A549 (cell line): ENCODE measurements at regions not wholly inside any gene's neighbourhood (a gene's known extent, or its start where the extent isn't known, plus 50 kb on each side); places are given as distances from the start of the nearest gene placed in this dataset.

Experiments used
- EP300 ChIP-seq, 2 experiments: fragments of >200 bp; sonication (Bioruptor Twin); formaldehyde crosslinking; IDR thresholded peaks; 2 replicates in 1 of 2; 3 replicates in 1 of 2; pipeline ENCODE4 v1.6.1; 2016 to 2017
- JUN ChIP-seq, 2 experiments: fragments of >200 bp; sonication (Bioruptor Twin); formaldehyde crosslinking; IDR thresholded peaks; 2 replicates in 1 of 2; 3 replicates in 1 of 2; pipeline ENCODE4 v1.6.1; 2016 to 2017
- POLR2A ChIP-seq: IDR thresholded peaks from 2 replicates; pipeline ENCODE4 v1.6.1; 2012; ENCODE audit warnings: mild to moderate bottlenecking, low read length
- RAD21 ChIP-seq, 2 experiments: fragments of >200 bp in 1 of 2; sonication (Bioruptor Twin) in 1 of 2; formaldehyde crosslinking in 1 of 2; IDR thresholded peaks in 1 of 2; conservative IDR thresholded peaks in 1 of 2; 2 replicates in 1 of 2; 3 replicates in 1 of 2; pipeline ENCODE4 v1.6.1; 2012 to 2018; ENCODE audit warnings: inconsistent platforms in 1 of 2
- RNF2 ChIP-seq: fragments of 200-600 bp; sonication (generic); IDR thresholded peaks from 2 replicates; pipeline ENCODE4 v1.6.1; 2016; ENCODE audit warnings: low read depth, mild to moderate bottlenecking, antibody characterized with exemption, moderate library complexity, borderline replicate concordance
- SMC3 ChIP-seq: fragments of >200 bp; sonication (Bioruptor Twin); formaldehyde crosslinking; IDR thresholded peaks from 3 replicates; pipeline ENCODE4 v1.6.1; 2018; ENCODE audit warnings: inconsistent platforms
- TP53 ChIP-seq: fragments of 250-450 bp; sonication (Bioruptor Pico); IDR thresholded peaks from 2 replicates; pipeline ENCODE4 v1.5.0; 2021; ENCODE audit warnings: mild to moderate bottlenecking, moderate library complexity
- TF ChIP-seq, protein P1 (sequence below): fragments of >200 bp; sonication (Bioruptor Twin); formaldehyde crosslinking; IDR thresholded peaks from 3 replicates; pipeline ENCODE4 v1.5.1; 2016
- TF ChIP-seq, protein P2 (sequence below): fragments of 200-600 bp; sonication (generic); IDR thresholded peaks from 2 replicates; pipeline ENCODE4 v1.6.1; 2016; ENCODE audit warnings: antibody characterized with exemption, mild to moderate bottlenecking, moderate library complexity
- TF ChIP-seq, protein P3 (sequence below): IDR thresholded peaks from 2 replicates; pipeline ENCODE4 v1.6.1; 2012
- TF ChIP-seq, protein P4 (sequence below): fragments of 450-650 bp; IDR thresholded peaks from 2 replicates; pipeline ENCODE4 v1.6.1; 2014; ENCODE audit warnings: antibody characterized with exemption

DNA sequence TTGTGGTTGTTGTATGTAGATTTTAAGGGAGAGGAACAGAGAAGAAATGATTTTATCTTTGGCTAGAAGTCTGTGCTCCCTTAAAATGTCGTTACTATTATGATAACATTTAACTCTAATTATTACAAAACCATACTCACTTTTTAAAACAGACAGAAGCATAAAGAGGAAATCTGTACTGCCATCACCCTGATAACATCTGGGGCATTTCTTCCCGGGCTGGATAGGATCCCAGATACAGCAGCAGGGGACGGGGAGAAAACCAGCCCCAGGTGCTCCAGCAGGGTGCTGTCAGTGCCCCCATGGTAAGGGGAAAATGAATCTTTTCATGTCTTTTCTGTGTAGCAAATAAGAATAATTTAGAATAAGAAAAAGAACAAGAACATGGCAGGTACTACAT, 139.4 kb upstream of the IRX6 start:
- no peak for TF ChIP-seq RNF2
- TF ChIP-seq, protein P1, sequence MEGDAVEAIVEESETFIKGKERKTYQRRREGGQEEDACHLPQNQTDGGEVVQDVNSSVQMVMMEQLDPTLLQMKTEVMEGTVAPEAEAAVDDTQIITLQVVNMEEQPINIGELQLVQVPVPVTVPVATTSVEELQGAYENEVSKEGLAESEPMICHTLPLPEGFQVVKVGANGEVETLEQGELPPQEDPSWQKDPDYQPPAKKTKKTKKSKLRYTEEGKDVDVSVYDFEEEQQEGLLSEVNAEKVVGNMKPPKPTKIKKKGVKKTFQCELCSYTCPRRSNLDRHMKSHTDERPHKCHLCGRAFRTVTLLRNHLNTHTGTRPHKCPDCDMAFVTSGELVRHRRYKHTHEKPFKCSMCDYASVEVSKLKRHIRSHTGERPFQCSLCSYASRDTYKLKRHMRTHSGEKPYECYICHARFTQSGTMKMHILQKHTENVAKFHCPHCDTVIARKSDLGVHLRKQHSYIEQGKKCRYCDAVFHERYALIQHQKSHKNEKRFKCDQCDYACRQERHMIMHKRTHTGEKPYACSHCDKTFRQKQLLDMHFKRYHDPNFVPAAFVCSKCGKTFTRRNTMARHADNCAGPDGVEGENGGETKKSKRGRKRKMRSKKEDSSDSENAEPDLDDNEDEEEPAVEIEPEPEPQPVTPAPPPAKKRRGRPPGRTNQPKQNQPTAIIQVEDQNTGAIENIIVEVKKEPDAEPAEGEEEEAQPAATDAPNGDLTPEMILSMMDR: no peak
- TF ChIP-seq, protein P2, sequence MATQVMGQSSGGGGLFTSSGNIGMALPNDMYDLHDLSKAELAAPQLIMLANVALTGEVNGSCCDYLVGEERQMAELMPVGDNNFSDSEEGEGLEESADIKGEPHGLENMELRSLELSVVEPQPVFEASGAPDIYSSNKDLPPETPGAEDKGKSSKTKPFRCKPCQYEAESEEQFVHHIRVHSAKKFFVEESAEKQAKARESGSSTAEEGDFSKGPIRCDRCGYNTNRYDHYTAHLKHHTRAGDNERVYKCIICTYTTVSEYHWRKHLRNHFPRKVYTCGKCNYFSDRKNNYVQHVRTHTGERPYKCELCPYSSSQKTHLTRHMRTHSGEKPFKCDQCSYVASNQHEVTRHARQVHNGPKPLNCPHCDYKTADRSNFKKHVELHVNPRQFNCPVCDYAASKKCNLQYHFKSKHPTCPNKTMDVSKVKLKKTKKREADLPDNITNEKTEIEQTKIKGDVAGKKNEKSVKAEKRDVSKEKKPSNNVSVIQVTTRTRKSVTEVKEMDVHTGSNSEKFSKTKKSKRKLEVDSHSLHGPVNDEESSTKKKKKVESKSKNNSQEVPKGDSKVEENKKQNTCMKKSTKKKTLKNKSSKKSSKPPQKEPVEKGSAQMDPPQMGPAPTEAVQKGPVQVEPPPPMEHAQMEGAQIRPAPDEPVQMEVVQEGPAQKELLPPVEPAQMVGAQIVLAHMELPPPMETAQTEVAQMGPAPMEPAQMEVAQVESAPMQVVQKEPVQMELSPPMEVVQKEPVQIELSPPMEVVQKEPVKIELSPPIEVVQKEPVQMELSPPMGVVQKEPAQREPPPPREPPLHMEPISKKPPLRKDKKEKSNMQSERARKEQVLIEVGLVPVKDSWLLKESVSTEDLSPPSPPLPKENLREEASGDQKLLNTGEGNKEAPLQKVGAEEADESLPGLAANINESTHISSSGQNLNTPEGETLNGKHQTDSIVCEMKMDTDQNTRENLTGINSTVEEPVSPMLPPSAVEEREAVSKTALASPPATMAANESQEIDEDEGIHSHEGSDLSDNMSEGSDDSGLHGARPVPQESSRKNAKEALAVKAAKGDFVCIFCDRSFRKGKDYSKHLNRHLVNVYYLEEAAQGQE: no peak
- TF ChIP-seq TP53 (CRISPR knock-in tag): no peak
- TF ChIP-seq SMC3: no peak
- TF ChIP-seq RAD21 (conservative IDR thresholded peaks at IDR 0.05 in 1 of 2, IDR thresholded peaks at IDR 0.05 in 1 of 2): no peak
- no peak for TF ChIP-seq POLR2A
- TF ChIP-seq, protein P3, sequence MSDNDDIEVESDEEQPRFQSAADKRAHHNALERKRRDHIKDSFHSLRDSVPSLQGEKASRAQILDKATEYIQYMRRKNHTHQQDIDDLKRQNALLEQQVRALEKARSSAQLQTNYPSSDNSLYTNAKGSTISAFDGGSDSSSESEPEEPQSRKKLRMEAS: no peak
- TF ChIP-seq, protein P4, sequence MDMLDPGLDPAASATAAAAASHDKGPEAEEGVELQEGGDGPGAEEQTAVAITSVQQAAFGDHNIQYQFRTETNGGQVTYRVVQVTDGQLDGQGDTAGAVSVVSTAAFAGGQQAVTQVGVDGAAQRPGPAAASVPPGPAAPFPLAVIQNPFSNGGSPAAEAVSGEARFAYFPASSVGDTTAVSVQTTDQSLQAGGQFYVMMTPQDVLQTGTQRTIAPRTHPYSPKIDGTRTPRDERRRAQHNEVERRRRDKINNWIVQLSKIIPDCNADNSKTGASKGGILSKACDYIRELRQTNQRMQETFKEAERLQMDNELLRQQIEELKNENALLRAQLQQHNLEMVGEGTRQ: no peak
- no peak for TF ChIP-seq JUN (IDR thresholded peaks at IDR 0.05)
- no peak for TF ChIP-seq EP300 (IDR thresholded peaks at IDR 0.05)
